ENCODE measurements at regions not wholly inside any gene's neighbourhood (a gene's known extent, or its start where the extent isn't known, plus 50 kb on each side); places are given as distances from the start of the nearest gene placed in this dataset.

Small RNA genes in the stretch of these regions (small RNA-seq; reads per million reads assigned to genes)
- gene MIR3680-2, result 0 reads per million in 2 experiments
